ENCODE measurements at regions not wholly inside any gene's neighbourhood (a gene's known extent, or its start where the extent isn't known, plus 50 kb on each side); places are given as distances from the start of the nearest gene placed in this dataset.
A peak's percentile ranks its signal among the peaks of the same experiment; 100 is the strongest.

DNA sequence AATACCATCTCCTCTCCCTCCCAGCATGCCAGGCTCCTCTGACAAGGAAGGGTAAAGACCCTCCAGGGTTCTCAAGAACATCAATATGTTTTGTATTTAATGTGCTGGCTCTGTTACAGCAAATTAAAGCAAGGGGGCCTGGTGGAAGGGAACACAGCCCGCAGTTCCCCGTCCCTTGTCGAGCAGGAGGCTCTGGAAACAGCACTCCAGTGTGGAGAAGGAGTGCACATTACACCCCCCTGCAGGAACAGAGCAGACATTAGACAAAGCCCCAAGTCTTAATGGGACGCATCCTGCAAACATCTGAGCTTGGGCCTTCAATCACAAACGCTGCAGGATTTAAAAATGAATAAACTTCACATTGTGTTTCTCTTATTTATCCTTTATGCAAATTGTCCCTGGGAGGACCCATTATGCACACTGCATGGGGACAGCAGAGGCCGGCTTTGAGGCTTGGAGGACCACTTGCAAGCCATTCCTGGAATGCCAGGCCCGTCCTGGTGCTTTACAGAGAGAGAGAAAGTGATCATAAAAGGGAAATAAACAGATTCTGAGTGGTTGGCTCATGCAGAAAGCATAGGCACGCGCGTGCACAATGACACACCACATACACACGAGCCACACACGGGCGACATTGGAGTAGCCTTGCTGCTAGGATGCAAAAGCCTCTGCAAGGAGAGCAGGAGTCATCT is 328.7 kb downstream of the SMAD2 start:
- Histone ChIP-seq H3K4me3 (no peak overlapping the region), H3K9me3 (no peaks in the 10 kb centered on the region), H3K4me2 (no peak overlapping the region), H3K4me1 (no peaks in the 10 kb centered on the region), H3K27ac (no peak overlapping the region)
- no peak for DNase-seq (ENCODE audit: low read depth in 1 of 2, low spot score in 1 of 2)
- CTCF ChIA-PET, result no interaction called here
- ATAC-seq, result no peak
- WGBS (ENCODE audit: missing lambda C conversion rate), result 43% methylated on average over 13 of the region's 13 CpGs
- no peak for FAIRE-seq
- POLR2A ChIA-PET, result no interaction called here
- TF ChIP-seq CBX8 (IDR thresholded peaks at IDR 0.05), result no peak
- TF ChIP-seq REST (IDR thresholded peaks at IDR 0.05), result no peak
- TF ChIP-seq NR3C1 (IDR thresholded peaks at IDR 0.05), result no peak

DNA sequence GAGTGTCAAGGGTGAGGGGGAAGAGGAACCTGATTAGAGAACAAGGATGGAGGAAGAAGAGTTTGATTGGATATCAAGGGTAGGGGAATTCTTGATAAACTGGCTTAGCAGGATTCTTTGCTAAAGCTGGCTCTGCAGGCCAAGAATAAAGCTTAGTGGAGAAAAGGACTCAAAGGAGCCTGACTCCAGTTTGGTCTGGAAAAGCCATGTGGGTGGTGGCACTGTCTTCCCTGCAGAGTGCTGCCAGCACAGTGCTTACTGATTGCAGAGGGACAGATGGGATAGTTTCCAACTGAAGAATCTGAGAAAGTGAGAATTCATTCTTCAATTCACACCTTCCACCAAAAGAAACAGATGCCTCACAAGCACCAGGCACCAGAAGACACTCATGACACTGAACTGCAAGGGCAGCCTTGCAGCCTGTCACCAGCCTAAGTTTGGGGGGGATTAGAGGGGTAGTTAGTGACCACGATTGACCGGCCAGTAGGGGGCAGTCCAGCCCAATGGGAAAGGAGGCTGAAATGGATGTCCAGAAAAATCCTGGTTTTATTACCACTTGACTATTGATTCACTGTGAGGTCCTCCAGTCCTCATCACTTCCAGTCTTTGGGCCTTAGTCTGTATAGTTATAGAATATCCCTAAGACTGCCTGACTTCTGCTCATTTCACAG is 334.5 kb downstream of the SMAD2 start:
- Histone ChIP-seq H3K27ac (no peak overlapping the region), H3K4me1 (no peaks in the 10 kb centered on the region), H3K9me3 (no peaks in the 10 kb centered on the region), H3K4me3 (no peak overlapping the region), H3K4me2 (no peak overlapping the region)
- FAIRE-seq, result no peak
- ATAC-seq, result peak in 1 of 2 experiments; percentile 72; a peak in 3 of 6 replicates
- TF ChIP-seq MAZ (IDR thresholded peaks at IDR 0.05; ENCODE audit: borderline replicate concordance, low read depth, low read length) (no peak), GATA3 (IDR thresholded peaks at IDR 0.05; ENCODE audit: borderline replicate concordance) (no peak), RAD21 (conservative IDR thresholded peaks at IDR 0.05 in 1 of 2, IDR thresholded peaks at IDR 0.05 in 1 of 2) (peak; percentile 40 to 67; a peak in 4 of 5 replicates)
- TF ChIP-seq, protein P1, sequence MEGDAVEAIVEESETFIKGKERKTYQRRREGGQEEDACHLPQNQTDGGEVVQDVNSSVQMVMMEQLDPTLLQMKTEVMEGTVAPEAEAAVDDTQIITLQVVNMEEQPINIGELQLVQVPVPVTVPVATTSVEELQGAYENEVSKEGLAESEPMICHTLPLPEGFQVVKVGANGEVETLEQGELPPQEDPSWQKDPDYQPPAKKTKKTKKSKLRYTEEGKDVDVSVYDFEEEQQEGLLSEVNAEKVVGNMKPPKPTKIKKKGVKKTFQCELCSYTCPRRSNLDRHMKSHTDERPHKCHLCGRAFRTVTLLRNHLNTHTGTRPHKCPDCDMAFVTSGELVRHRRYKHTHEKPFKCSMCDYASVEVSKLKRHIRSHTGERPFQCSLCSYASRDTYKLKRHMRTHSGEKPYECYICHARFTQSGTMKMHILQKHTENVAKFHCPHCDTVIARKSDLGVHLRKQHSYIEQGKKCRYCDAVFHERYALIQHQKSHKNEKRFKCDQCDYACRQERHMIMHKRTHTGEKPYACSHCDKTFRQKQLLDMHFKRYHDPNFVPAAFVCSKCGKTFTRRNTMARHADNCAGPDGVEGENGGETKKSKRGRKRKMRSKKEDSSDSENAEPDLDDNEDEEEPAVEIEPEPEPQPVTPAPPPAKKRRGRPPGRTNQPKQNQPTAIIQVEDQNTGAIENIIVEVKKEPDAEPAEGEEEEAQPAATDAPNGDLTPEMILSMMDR (IDR thresholded peaks at IDR 0.05), result peak; percentile 36
- peak; percentile 9 to 13 for DNase-seq (ENCODE audit: low read depth in 1 of 2, low spot score in 1 of 2)
- 0% methylated on average over 2 of the region's 2 CpGs for WGBS (ENCODE audit: missing lambda C conversion rate)
- POLR2A ChIA-PET, result no interaction called here
- CTCF ChIA-PET, result interaction anchor here (0.8 to 1.0 kb wide), 3 partner anchors 12 to 153 kb away, joined by 3 read pairs; no protein-coding TSS in a partner anchor

- H3K4me1 ChIP-seq, result no peaks in the 10 kb centered on the region
- H3K27ac ChIP-seq, result no peak overlapping the region
- H3K4me2 ChIP-seq, result no peak overlapping the region
- TF ChIP-seq CHD2 (IDR thresholded peaks at IDR 0.05; ENCODE audit: low read length, partially characterized antibody), result no peak
- no peak for TF ChIP-seq EHMT2 (IDR thresholded peaks at IDR 0.05; ENCODE audit: low read depth)
- no peak for TF ChIP-seq MAFK (IDR thresholded peaks at IDR 0.05; ENCODE audit: partially characterized antibody)
- TF ChIP-seq HOXB5 (CRISPR knock-in tag; IDR thresholded peaks at IDR 0.05), result no peak
- no peak for TF ChIP-seq BHLHE40 (IDR thresholded peaks at IDR 0.05; ENCODE audit: low read depth, low read length)
- no peak for TF ChIP-seq KDM1A (IDR thresholded peaks at IDR 0.05; ENCODE audit: low read depth)
- ChIA-PET CTCF (interaction anchor here (1.0 kb wide), 1 partner anchor 154 kb away, joined by 3 read pairs; no protein-coding TSS in a partner anchor), POLR2A (no interaction called here)
- DNase-seq (ENCODE audit: low read depth in 1 of 2, low spot score in 1 of 2) (no peak), FAIRE-seq (no peak), ATAC-seq (no peak)
- no peaks in the 10 kb centered on the region for H3K9me3 ChIP-seq
- WGBS (ENCODE audit: missing lambda C conversion rate), result 62% methylated on average over 23 of the region's 23 CpGs
- no peak overlapping the region for H3K4me3 ChIP-seq
Measured at GRCh38 chr18:47594621-47595086, 335.8 kb downstream of the SMAD2 start.

Measured in A549 (cell line).